MG63 (cell line): ENCODE measurements at regions not wholly inside any gene's neighbourhood (a gene's known extent, or its start where the extent isn't known, plus 50 kb on each side); places are given as distances from the start of the nearest gene placed in this dataset.
"Not testable (repeated sequence)": the region's sequence is repeated elsewhere in the genome, so short reads cannot be mapped to it uniquely, and the experiment has no call there.

Experiments
- DNase-seq: peaks from one replicate; pipeline ENCODE4 v3.0.0-alpha.2; 2020
- H3K27me3 ChIP-seq: fragments of 250-450 bp; sonication (Bioruptor Pico); 2 replicates; pipeline ENCODE4 v1.5.1; 2020; ENCODE audit warnings: mild to moderate bottlenecking, moderate library complexity
- H3K36me3 ChIP-seq: fragments of 250-450 bp; sonication (Bioruptor Pico); 2 replicates; pipeline ENCODE4 v1.5.1; 2020; ENCODE audit warnings: mild to moderate bottlenecking, moderate library complexity
- H3K4me3 ChIP-seq: fragments of 250-450 bp; sonication (Bioruptor Pico); 2 replicates; pipeline ENCODE4 v1.5.1; 2020; ENCODE audit warnings: mild to moderate bottlenecking, moderate library complexity
- H3K9me3 ChIP-seq: fragments of 250-450 bp; sonication (Bioruptor Pico); 2 replicates; pipeline ENCODE4 v1.5.1; 2020; ENCODE audit warnings: mild to moderate bottlenecking, moderate library complexity

GRCh38 chr3:166444756-166445155, 607.5 kb upstream of the BCHE start:
- no peaks in the 10 kb centered on the region for H3K27me3 ChIP-seq
- no peaks in the 10 kb centered on the region for H3K36me3 ChIP-seq
- H3K4me3 ChIP-seq = no peak overlapping the region
- no peak for DNase-seq
- H3K9me3 ChIP-seq = peaks cover 3% of the 10 kb centered on the region

GRCh38 chr3:166444336-166444735, 607.1 kb upstream of the BCHE start:
- H3K36me3 ChIP-seq = no peaks in the 10 kb centered on the region
- H3K27me3 ChIP-seq = no peaks in the 10 kb centered on the region
- H3K9me3 ChIP-seq = peaks cover 3% of the 10 kb centered on the region
- no peak overlapping the region for H3K4me3 ChIP-seq
- DNase-seq = peak; percentile 22

- no peak for DNase-seq
- H3K27me3 ChIP-seq = no peaks in the 10 kb centered on the region
- H3K9me3 ChIP-seq = no peaks in the 10 kb centered on the region
- no peaks in the 10 kb centered on the region for H3K36me3 ChIP-seq
- no peak overlapping the region for H3K4me3 ChIP-seq
Measured at GRCh38 chr3:166435469-166436057, 598.3 kb upstream of the BCHE start.

- DNase-seq = no peak
- Histone ChIP-seq H3K4me3 (no peak overlapping the region), H3K36me3 (no peaks in the 10 kb centered on the region)
Measured at GRCh38 chr3:166433060-166433459, 595.8 kb upstream of the BCHE start.

GRCh38 chr3:166425900-166426611, 588.8 kb upstream of the BCHE start:
- H3K36me3 ChIP-seq = no peaks in the 10 kb centered on the region
- DNase-seq = no peak
- H3K4me3 ChIP-seq = no peak overlapping the region
- no peaks in the 10 kb centered on the region for H3K27me3 ChIP-seq
- H3K9me3 ChIP-seq = no peaks in the 10 kb centered on the region; the same call in 1 of the 2 replicates

More at GRCh38 chr3:166433060-166433459, 595.8 kb upstream of the BCHE start:
- H3K9me3 ChIP-seq = no peaks in the 10 kb centered on the region
- H3K27me3 ChIP-seq = no peaks in the 10 kb centered on the region

- no peaks in the 10 kb centered on the region; the same call in 1 of the 2 replicates for H3K9me3 ChIP-seq
- H3K4me3 ChIP-seq = no peak overlapping the region
- no peaks in the 10 kb centered on the region for H3K36me3 ChIP-seq
- H3K27me3 ChIP-seq = no peaks in the 10 kb centered on the region
- no peak for DNase-seq
Measured at GRCh38 chr3:166425021-166425420, 587.8 kb upstream of the BCHE start.

- H3K36me3 ChIP-seq, H3K4me3 ChIP-seq, DNase-seq, H3K9me3 ChIP-seq, H3K27me3 ChIP-seq: not testable (repeated sequence)
Measured at GRCh38 chr3:166423824-166424513, 586.7 kb upstream of the BCHE start.

GRCh38 chr3:166422556-166422955, 585.3 kb upstream of the BCHE start:
- no peaks in the 10 kb centered on the region for H3K27me3 ChIP-seq
- no peak for DNase-seq
- H3K9me3 ChIP-seq = no peaks in the 10 kb centered on the region; the same call in 1 of the 2 replicates
- H3K36me3 ChIP-seq = no peaks in the 10 kb centered on the region
- H3K4me3 ChIP-seq = no peak overlapping the region

GRCh38 chr3:166420071-166420470, 582.8 kb upstream of the BCHE start:
- no peak for DNase-seq
- Histone ChIP-seq H3K9me3 (no peaks in the 10 kb centered on the region), H3K27me3 (no peaks in the 10 kb centered on the region), H3K36me3 (no peaks in the 10 kb centered on the region), H3K4me3 (no peak overlapping the region)

- Histone ChIP-seq H3K27me3 (no peaks in the 10 kb centered on the region), H3K4me3 (no peak overlapping the region), H3K9me3 (no peaks in the 10 kb centered on the region), H3K36me3 (no peaks in the 10 kb centered on the region)
- DNase-seq = no peak
Measured at GRCh38 chr3:166405896-166406295, 568.7 kb upstream of the BCHE start.

GRCh38 chr3:166405465-166405864, 568.2 kb upstream of the BCHE start:
- no peaks in the 10 kb centered on the region for H3K36me3 ChIP-seq
- no peak for DNase-seq
- H3K4me3 ChIP-seq = no peak overlapping the region
- no peaks in the 10 kb centered on the region for H3K9me3 ChIP-seq
- no peaks in the 10 kb centered on the region for H3K27me3 ChIP-seq

- no peaks in the 10 kb centered on the region for H3K27me3 ChIP-seq
- H3K36me3 ChIP-seq = no peaks in the 10 kb centered on the region
- no peak overlapping the region for H3K4me3 ChIP-seq
- DNase-seq = no peak
- H3K9me3 ChIP-seq = no peaks in the 10 kb centered on the region
Measured at GRCh38 chr3:166390303-166390702, 553.1 kb upstream of the BCHE start.

- DNase-seq = no peak
- Histone ChIP-seq H3K27me3 (no peaks in the 10 kb centered on the region), H3K4me3 (no peak overlapping the region), H3K36me3 (no peaks in the 10 kb centered on the region), H3K9me3 (no peaks in the 10 kb centered on the region)
Measured at GRCh38 chr3:166388321-166388720, 551.1 kb upstream of the BCHE start.

GRCh38 chr3:166372571-166373106, 535.4 kb upstream of the BCHE start:
- DNase-seq = no peak
- H3K36me3 ChIP-seq = no peaks in the 10 kb centered on the region
- no peaks in the 10 kb centered on the region for H3K27me3 ChIP-seq
- peaks cover 5% of the 10 kb centered on the region; the same call in 1 of the 2 replicates for H3K9me3 ChIP-seq
- no peak overlapping the region for H3K4me3 ChIP-seq

- Histone ChIP-seq H3K27me3 (no peaks in the 10 kb centered on the region), H3K36me3 (no peaks in the 10 kb centered on the region), H3K4me3 (no peak overlapping the region), H3K9me3 (peaks cover 2% of the 10 kb centered on the region; the same call in 1 of the 2 replicates)
- DNase-seq = no peak
Measured at GRCh38 chr3:166367947-166368533, 530.8 kb upstream of the BCHE start.

- H3K4me3 ChIP-seq = no peak overlapping the region
- no peaks in the 10 kb centered on the region for H3K9me3 ChIP-seq
- DNase-seq = no peak
- H3K36me3 ChIP-seq = no peaks in the 10 kb centered on the region
- H3K27me3 ChIP-seq = no peaks in the 10 kb centered on the region
Measured at GRCh38 chr3:166362698-166363097, 525.5 kb upstream of the BCHE start.

GRCh38 chr3:166360720-166361119, 523.5 kb upstream of the BCHE start:
- H3K27me3 ChIP-seq = no peaks in the 10 kb centered on the region
- no peak for DNase-seq

More at GRCh38 chr3:166360720-166361119, 523.5 kb upstream of the BCHE start:
- H3K36me3 ChIP-seq = no peaks in the 10 kb centered on the region
- H3K4me3 ChIP-seq = no peak overlapping the region
- no peaks in the 10 kb centered on the region for H3K9me3 ChIP-seq
